Activated naive CD8-positive, alpha-beta T cell treated with anti-CD3 and anti-CD28 coated beads, Interleukin-2, amount 50 U/mL, for 24 hours (primary cell): ENCODE measurements at regions not wholly inside any gene's neighbourhood (a gene's known extent, or its start where the extent isn't known, plus 50 kb on each side); places are given as distances from the start of the nearest gene placed in this dataset.
"Not testable (repeated sequence)": the region's sequence is repeated elsewhere in the genome, so short reads cannot be mapped to it uniquely, and the experiment has no call there.

Source experiments
- ATAC-seq: fragments of 150-1000 bp; cut with Tn5 transposase; one replicate; pipeline ENCODE4 v1.10.0; 2021
- DNase-seq: peaks from one replicate; pipeline ENCODE4 v3.0.0; 2021
- H3K27ac Mint-ChIP-seq: one replicate; pipeline ENCODE4 v1.8.0; 2021; ENCODE audit warnings: mild to moderate bottlenecking, mixed read lengths
- H3K27me3 Mint-ChIP-seq: one replicate; pipeline ENCODE4 v1.8.0; 2021; ENCODE audit warnings: mixed read lengths
- H3K36me3 Mint-ChIP-seq: one replicate; pipeline ENCODE4 v1.8.0; 2021; ENCODE audit warnings: low read depth, mixed read lengths
- H3K4me1 Mint-ChIP-seq: one replicate; pipeline ENCODE4 v1.8.0; 2021; ENCODE audit warnings: mixed read lengths
- H3K4me3 Mint-ChIP-seq: one replicate; pipeline ENCODE4 v1.8.0; 2021; ENCODE audit warnings: mild to moderate bottlenecking, moderate library complexity, mixed read lengths
- H3K9me3 Mint-ChIP-seq: one replicate; pipeline ENCODE4 v1.8.0; 2021; ENCODE audit warnings: mixed read lengths

DNA sequence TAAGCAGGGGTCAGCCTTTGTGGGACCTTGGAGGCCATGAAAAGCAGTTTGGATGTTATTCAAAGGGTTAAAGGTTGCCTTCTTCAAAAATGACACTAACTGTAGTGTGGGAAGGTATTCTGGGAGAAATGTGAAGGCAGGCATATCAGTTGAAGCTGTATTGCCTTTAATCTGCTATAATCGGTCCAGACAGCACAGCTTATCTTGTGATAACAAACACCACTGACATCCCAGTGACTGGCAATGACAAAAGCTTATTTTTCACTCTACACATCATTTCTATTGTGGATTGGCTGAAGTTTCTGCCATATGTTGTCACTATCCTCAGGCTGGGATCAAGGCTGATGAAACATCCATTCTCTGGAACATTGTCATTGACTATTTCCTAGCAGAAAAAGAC lies 1149.2 kb downstream of the GRM8 start:
- ATAC-seq (no peak), DNase-seq (no peak)
- Mint-ChIP-seq H3K27me3 (no peaks in the 10 kb centered on the region), H3K4me1 (no peaks in the 10 kb centered on the region), H3K36me3 (no peaks in the 10 kb centered on the region), H3K9me3 (peaks cover 21% of the 10 kb centered on the region), H3K27ac (no peak overlapping the region), H3K4me3 (no peak overlapping the region)

GRCh38 chr7:126083014-126083413 lies 1153.4 kb upstream of the POT1 start:
- Mint-ChIP-seq H3K9me3 (peaks cover 11% of the 10 kb centered on the region), H3K36me3 (no peaks in the 10 kb centered on the region), H3K27me3 (no peaks in the 10 kb centered on the region), H3K27ac (no peak overlapping the region), H3K4me3 (no peak overlapping the region), H3K4me1 (no peaks in the 10 kb centered on the region)
- DNase-seq: no peak
- ATAC-seq: no peak

DNA sequence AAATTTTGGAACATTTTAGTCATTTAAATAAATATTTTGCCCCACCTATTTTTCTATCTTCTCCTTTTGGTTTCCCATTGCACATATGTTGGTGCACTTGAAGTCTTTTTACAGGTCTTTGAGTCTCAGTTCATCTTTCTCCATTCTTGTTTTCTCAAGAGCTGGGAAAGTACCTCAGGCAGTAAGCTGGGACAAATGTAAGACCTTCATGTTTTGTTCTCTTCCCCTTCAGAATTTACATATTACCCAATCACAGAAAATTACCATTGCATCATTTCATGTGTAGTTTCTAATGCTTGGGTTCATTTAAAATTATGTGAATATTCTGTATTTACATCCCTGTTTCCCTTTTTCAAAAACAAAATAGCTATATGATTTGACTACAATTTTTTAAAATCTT lies 1150.0 kb upstream of the POT1 start:
- H3K27me3 Mint-ChIP-seq: no peaks in the 10 kb centered on the region

DNA sequence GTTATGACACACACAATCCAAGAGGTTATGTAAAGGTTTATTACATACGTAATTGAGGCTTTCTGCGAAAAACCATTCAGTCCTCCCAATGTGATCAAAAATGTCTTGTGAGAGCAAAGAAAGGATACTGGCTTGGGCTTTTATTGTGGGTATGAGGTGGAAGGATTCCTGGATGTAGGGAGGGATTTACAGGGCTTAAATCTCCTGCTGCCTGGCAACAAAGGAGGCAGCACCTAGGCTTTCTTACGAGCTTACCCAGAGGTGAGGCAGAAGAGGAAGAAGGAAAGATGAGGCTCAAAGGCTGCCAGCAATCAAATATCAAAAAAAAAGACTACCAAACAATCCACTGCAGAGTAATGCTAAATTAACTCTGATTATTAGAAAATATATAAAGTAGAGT lies 1149.5 kb upstream of the POT1 start:
- ATAC-seq (no peak), DNase-seq (no peak)
- H3K27ac Mint-ChIP-seq: no peak overlapping the region
- no peaks in the 10 kb centered on the region for H3K4me1 Mint-ChIP-seq
- no peak overlapping the region for H3K4me3 Mint-ChIP-seq
- H3K36me3 Mint-ChIP-seq: no peaks in the 10 kb centered on the region
- no peaks in the 10 kb centered on the region for H3K9me3 Mint-ChIP-seq
- H3K27me3 Mint-ChIP-seq: no peaks in the 10 kb centered on the region

More for the DNA sequence above, 1150.0 kb upstream of the POT1 start:
- Mint-ChIP-seq H3K4me1 (no peaks in the 10 kb centered on the region), H3K36me3 (no peaks in the 10 kb centered on the region), H3K27ac (no peak overlapping the region), H3K9me3 (peaks cover 3% of the 10 kb centered on the region), H3K4me3 (no peak overlapping the region)
- ATAC-seq (no peak), DNase-seq (no peak)

DNA sequence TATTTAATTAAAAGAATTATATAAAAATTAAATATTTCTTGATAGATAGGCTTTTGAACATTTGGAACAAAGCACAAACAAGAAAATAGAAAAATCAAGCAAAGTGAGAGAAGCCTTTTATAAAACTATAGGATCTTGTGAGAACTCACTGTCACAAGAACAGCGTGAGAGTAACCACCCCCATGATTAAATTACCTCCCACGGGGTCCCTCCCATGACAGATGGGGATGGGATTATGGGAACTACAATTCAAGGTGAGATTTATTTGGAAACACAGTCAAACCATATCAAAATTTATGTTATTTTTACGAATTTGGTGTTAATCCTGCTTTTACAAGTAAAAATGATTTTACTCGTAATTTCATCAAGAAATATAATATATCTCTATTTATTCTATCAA lies 1136.1 kb upstream of the POT1 start:
- H3K27ac Mint-ChIP-seq: no peak overlapping the region
- H3K4me1 Mint-ChIP-seq: no peaks in the 10 kb centered on the region
- DNase-seq: no peak
- peaks cover 23% of the 10 kb centered on the region for H3K9me3 Mint-ChIP-seq
- no peaks in the 10 kb centered on the region for H3K27me3 Mint-ChIP-seq
- no peak for ATAC-seq
- no peaks in the 10 kb centered on the region for H3K36me3 Mint-ChIP-seq
- H3K4me3 Mint-ChIP-seq: no peak overlapping the region

DNA sequence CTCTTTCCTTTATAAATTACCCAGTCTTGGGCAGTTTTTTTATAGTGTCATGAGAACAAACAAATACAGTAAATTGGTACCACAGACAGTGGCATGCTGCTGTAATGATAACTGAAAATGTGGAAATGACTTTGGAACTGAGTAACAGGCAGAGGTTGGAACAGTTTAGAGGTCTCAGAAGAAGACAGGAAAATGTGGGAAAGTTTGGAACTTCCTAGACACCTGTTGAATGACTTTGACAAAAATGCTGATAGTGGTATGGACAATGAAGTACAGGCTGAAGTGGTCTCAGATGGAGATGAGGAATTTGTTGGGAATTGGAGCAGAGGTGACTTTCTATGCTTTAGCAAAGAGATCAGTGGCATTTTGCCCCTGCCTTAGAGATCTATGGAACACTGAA lies 1128.4 kb upstream of the POT1 start:
- H3K9me3 Mint-ChIP-seq: peaks cover 29% of the 10 kb centered on the region
- H3K27me3 Mint-ChIP-seq: no peaks in the 10 kb centered on the region
- H3K4me3 Mint-ChIP-seq: no peak overlapping the region
- ATAC-seq: no peak
- H3K27ac Mint-ChIP-seq: no peak overlapping the region
- H3K36me3 Mint-ChIP-seq: no peaks in the 10 kb centered on the region
- no peaks in the 10 kb centered on the region for H3K4me1 Mint-ChIP-seq
- no peak for DNase-seq

GRCh38 chr7:126056613-126057012 lies 1127.0 kb upstream of the POT1 start:
- not testable (repeated sequence) for H3K4me3 Mint-ChIP-seq, H3K27ac Mint-ChIP-seq, H3K27me3 Mint-ChIP-seq, H3K36me3 Mint-ChIP-seq, DNase-seq, H3K4me1 Mint-ChIP-seq, ATAC-seq
- H3K9me3 Mint-ChIP-seq: peaks cover 23% of the 10 kb centered on the region

- Mint-ChIP-seq H3K9me3 (peaks cover 13% of the 10 kb centered on the region), H3K27ac (no peak overlapping the region), H3K36me3 (no peaks in the 10 kb centered on the region), H3K4me1 (no peaks in the 10 kb centered on the region), H3K4me3 (no peak overlapping the region), H3K27me3 (no peaks in the 10 kb centered on the region)
- ATAC-seq: no peak
- DNase-seq: no peak
Observed at GRCh38 chr7:126052229-126052628, 1122.6 kb upstream of the POT1 start.

DNA sequence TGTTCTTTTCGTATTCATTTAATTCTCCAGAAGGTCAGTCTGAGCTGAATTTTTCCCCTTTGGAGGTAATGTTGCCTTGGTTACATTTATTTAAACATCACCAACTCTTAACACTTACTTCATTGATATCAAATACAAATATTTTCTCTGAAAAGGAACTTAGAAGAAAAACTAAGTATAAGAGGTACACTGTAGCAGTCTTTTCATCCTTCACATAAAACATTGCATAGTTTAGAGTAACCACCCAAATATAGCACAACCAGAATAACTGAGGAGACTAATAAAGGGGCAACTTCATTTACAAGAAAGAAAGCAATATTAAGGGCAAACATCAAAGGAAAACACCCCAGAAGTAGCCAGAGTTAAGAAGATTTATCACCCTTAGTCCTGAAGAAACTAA lies 1115.0 kb upstream of the POT1 start:
- ATAC-seq: no peak
- Mint-ChIP-seq H3K4me3 (no peak overlapping the region), H3K27ac (no peak overlapping the region)

GRCh38 chr7:126041472-126041871 lies 1111.8 kb upstream of the POT1 start:
- DNase-seq (no peak), ATAC-seq (no peak)
- Mint-ChIP-seq H3K9me3 (no peaks in the 10 kb centered on the region), H3K27me3 (no peaks in the 10 kb centered on the region), H3K4me3 (no peak overlapping the region), H3K27ac (no peak overlapping the region), H3K4me1 (no peaks in the 10 kb centered on the region), H3K36me3 (no peaks in the 10 kb centered on the region)

More for the DNA sequence above, 1115.0 kb upstream of the POT1 start:
- peaks cover 4% of the 10 kb centered on the region for H3K9me3 Mint-ChIP-seq
- no peaks in the 10 kb centered on the region for H3K36me3 Mint-ChIP-seq
- no peak for DNase-seq
- no peaks in the 10 kb centered on the region for H3K27me3 Mint-ChIP-seq
- H3K4me1 Mint-ChIP-seq: no peaks in the 10 kb centered on the region

GRCh38 chr7:126040114-126041045 lies 1110.8 kb upstream of the POT1 start:
- Mint-ChIP-seq H3K36me3 (no peaks in the 10 kb centered on the region), H3K4me3 (no peak overlapping the region), H3K27ac (no peak overlapping the region), H3K4me1 (no peaks in the 10 kb centered on the region), H3K27me3 (no peaks in the 10 kb centered on the region), H3K9me3 (no peaks in the 10 kb centered on the region)
- ATAC-seq: no peak
- DNase-seq: no peak

- H3K4me3 Mint-ChIP-seq: no peak overlapping the region
- peaks cover 3% of the 10 kb centered on the region for H3K9me3 Mint-ChIP-seq
- H3K27me3 Mint-ChIP-seq: no peaks in the 10 kb centered on the region
- H3K4me1 Mint-ChIP-seq: no peaks in the 10 kb centered on the region
- ATAC-seq (no peak), DNase-seq (no peak)
- H3K36me3 Mint-ChIP-seq: no peaks in the 10 kb centered on the region
- H3K27ac Mint-ChIP-seq: no peak overlapping the region
Observed at GRCh38 chr7:126026421-126027088, 1096.9 kb upstream of the POT1 start.

DNA sequence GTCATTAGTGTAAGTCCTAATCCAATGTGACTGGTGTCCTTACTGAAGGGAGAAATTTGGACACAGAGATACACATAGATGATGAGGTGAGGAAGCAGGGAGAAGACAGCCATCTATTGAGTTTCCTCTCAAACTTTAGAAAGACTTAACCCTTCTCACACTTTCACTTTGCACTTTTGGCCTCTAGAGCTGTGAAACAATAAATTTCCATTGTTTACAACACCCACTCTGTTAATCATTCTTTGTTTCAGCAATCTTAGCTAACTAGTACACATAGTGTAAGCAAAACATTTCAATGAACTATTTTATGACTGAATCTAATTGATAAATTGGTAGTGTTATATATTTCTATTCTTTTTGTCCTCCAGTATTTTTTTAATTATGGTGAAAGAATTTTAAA lies 1092.8 kb upstream of the POT1 start:
- DNase-seq: no peak
- Mint-ChIP-seq H3K9me3 (peaks cover 3% of the 10 kb centered on the region), H3K4me1 (no peaks in the 10 kb centered on the region), H3K36me3 (no peaks in the 10 kb centered on the region), H3K27me3 (no peaks in the 10 kb centered on the region), H3K4me3 (no peak overlapping the region), H3K27ac (no peak overlapping the region)
- no peak for ATAC-seq

DNA sequence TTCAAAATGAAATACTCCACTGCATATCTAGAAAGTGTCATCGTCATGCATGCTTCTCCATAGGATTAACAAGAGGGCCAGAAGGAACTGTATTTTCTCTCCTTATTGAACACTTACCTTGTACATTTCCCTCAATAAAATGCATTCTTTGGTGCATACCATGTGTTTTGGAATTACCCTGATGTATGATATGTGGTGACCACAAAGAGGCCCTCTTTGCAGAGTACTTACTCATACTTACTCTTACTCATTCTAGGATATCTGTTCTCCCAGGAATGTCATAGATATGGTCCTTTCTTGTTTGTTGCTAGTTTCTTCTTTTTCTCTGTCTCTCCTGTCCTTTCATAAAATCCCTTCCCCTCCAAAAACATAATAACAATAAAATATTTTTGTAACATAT lies 1087.1 kb upstream of the POT1 start:
- no peaks in the 10 kb centered on the region for H3K4me1 Mint-ChIP-seq
- no peak overlapping the region for H3K4me3 Mint-ChIP-seq
- no peak overlapping the region for H3K27ac Mint-ChIP-seq
- DNase-seq (no peak), ATAC-seq (no peak)
- no peaks in the 10 kb centered on the region for H3K27me3 Mint-ChIP-seq
- H3K36me3 Mint-ChIP-seq: no peaks in the 10 kb centered on the region
- peaks cover 3% of the 10 kb centered on the region for H3K9me3 Mint-ChIP-seq

DNA sequence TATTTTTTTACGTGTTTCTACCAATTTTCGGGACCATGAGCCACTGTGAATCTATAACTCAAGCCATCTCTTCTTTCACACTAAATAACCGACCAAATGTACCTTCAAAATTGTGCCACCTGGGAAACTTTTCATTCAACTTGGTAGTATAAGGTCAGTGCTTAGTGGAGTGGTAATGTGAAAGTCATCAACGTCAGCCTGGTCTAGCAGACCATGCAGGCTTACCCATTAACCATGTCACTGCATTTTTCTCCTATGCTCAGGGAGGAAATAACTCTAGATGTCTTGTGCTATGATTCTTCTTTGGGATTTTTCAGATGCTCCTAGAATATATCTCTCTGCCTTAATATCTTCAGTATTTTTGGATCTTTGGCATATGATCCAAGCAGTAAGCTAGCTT lies 1075.4 kb upstream of the POT1 start:
- no peak for ATAC-seq
- no peaks in the 10 kb centered on the region for H3K36me3 Mint-ChIP-seq
- no peaks in the 10 kb centered on the region for H3K4me1 Mint-ChIP-seq

More for the DNA sequence above, 1075.4 kb upstream of the POT1 start:
- Mint-ChIP-seq H3K9me3 (peaks cover 14% of the 10 kb centered on the region), H3K27me3 (no peaks in the 10 kb centered on the region), H3K27ac (no peak overlapping the region), H3K4me3 (no peak overlapping the region)
- DNase-seq: no peak
